ENCODE measurements at regions not wholly inside any gene's neighbourhood (a gene's known extent, or its start where the extent isn't known, plus 50 kb on each side); places are given as distances from the start of the nearest gene placed in this dataset.

- TF ChIP-seq CTCF (IDR thresholded peaks at IDR 0.05) (no peak), POLR2A (IDR thresholded peaks at IDR 0.05) (no peak)
Measured at GRCh38 chr7:27427416-27427815, 184.8 kb downstream of the EVX1 start.
